ENCODE measurements at regions not wholly inside any gene's neighbourhood (a gene's known extent, or its start where the extent isn't known, plus 50 kb on each side); places are given as distances from the start of the nearest gene placed in this dataset.

- no peak for DNase-seq (ENCODE audit: low read depth)
These were observed 120.6 kb downstream of the MAB21L3 start for GRCh38 chr1:116231752-116232151.

DNA sequence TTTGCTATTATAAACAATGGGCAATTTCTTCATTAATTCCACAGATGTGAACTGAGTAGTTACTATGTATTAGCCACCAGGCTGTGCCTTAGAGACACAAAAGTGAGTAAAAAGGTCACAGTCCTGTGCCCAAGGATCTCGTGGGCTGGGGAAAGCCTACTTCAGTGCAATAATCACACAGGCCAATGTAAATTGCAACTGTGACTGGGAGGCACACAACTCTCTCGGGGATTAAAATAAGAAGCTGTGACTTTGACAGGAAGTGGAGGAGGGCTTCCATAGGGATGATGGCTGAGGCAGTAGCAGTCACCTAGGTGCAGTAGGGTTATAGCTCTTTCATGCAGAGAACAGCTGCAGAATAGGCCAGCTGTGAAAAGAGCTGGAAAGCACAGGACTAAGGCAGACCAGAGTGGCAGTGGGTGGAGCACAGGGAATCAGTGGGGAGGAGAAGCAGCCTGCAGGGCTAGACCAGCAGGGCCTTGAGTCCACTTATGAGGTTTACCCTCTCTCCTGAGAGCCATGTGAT, 121.9 kb downstream of the MAB21L3 start:
- no peak for DNase-seq (ENCODE audit: low read depth)

- DNase-seq (ENCODE audit: low read depth) = no peak
These were observed 123.2 kb downstream of the MAB21L3 start for GRCh38 chr1:116234429-116234828.

GRCh38 chr1:116239916-116240315, 128.7 kb downstream of the MAB21L3 start:
- DNase-seq (ENCODE audit: low read depth) = no peak

- no peak for DNase-seq (ENCODE audit: low read depth)
These were observed 130.3 kb upstream of the ATP1A1 start for GRCh38 chr1:116242741-116243140.

DNA sequence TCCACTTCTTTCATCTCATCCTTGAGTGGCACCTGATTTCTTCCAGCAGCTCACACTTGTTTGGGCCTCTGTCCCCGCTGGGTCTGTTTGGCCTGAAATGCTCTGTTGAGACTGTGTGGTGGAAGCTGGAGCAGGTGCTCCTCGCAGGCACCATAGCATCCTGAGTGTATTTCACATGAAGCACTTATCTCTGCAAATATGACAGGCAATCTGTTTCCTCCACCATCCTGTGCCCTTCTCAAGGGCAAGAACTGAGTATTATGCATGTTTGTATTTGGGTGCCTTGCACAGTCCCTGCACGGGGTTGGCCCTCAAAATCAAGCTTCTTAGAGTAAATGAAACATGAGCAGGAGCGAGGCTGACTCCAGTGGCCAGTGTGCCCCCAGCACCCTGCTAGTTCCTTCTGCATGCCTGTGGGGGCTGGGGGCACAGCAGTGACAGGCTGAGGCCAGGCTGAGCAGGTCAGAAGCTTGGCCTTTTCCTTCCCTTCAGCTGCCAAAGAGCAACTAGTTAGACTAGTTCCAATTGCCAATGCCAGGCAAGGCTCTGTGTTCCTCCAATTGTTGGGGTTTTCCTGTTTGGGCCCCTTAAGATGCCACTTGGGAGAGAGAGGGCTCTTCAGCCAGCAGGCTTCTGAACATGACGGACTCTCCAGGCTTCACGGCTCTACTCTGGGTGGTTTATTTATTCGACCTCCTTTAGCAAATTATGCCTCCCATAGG, 129.6 kb upstream of the ATP1A1 start:
- DNase-seq (ENCODE audit: low read depth) = no peak

DNA sequence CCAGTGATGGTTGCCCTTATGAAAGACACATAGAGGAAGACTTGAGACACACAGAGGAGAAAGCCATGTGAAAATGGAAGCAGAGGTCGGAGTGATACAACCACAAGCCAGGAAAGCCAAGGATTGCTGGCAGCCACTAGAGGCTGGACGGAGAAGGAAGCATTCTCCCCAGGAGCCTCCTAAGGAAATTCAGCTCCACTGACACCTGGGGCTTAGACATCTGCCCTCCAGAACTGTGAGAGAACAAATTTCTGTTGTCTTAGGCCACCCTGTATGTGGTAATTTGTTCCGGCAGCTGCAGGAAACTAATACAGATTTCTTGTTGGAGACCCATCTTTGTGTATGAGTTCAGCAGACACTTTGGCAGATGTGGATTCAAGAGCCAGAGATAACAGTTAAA, 126.9 kb upstream of the ATP1A1 start:
- no peak for DNase-seq (ENCODE audit: low read depth)

DNA sequence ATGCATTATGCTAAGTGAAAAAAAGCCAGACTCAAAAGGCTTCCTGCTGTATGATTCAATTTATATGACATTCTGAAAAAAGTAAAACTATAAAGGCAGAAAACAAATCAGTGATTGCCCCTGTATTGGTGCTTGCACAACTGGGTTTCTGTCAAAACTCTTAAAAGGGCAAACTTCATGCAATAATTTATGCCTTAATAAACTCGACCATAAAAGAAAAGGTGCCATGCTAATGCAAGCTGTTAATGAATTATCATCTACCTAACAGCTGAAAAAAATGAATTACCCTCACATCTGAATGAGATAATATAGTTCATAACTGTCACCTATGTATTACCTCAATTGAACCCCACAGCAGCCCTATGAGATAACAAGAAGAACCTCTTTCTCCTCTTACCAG, 120.8 kb upstream of the ATP1A1 start:
- DNase-seq (ENCODE audit: low read depth) = no peak

DNA sequence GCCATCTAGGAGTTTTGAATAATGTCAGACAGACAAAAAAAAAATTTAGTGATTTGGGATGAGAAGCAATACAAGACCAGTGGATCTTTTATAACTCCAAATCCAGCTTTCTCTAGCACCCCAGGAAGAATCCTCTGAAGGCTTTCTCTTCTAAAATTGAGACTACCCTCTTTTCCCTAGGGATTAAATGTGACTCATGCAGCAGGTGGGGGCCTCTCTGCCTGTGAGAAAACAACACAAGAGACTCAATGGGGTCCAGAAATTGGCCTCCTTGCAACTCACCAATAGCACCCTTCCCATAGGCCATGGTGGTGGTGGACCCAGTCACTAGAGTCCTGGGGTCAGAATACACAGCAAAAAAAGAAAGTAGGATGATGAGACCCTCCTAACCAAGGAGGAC, 120.3 kb upstream of the ATP1A1 start:
- no peak for DNase-seq (ENCODE audit: low read depth)

DNA sequence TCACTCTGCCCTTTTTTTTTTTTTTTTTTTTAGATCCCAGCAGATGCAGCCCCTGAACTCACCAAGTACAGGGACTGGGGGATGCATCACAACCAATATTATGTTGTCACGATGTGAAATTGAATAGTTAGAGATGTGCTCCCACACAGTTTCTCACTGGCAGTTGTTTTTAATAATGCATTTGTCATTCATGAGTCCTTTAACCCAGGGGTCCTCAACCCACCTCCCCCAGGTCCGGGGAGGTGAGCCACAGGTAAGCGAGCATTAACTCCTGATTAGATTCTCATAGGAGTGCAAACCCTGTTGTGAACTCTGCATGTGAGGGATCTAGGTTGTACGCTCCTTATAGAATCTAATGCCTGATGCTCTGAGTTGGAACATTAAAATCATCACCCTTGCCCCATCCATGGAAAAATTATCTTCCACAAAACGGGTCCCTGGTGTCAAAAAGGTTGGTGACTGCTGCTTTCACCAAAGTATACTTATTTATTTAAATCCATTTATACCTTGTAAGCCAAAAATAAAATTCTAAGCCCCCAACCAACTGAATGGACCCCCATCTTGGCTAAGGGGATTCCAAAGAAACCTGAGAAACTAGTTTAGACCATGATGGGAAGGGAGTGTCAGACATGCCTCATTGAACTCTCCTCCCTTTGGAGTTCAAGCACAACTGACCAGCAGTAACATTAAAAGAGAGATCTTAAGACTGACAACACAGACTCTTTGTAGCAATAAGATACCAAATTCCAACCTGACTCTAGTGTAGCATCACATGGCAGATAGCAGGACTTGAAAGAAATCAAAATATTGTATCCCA, 119.3 kb upstream of the ATP1A1 start:
- no peak for DNase-seq (ENCODE audit: low read depth)

- DNase-seq (ENCODE audit: low read depth) = no peak
These were observed 118.3 kb upstream of the ATP1A1 start for GRCh38 chr1:116254776-116255175.

- no peak for DNase-seq (ENCODE audit: low read depth)
These were observed 117.4 kb upstream of the ATP1A1 start for GRCh38 chr1:116255486-116256285.

- DNase-seq (ENCODE audit: low read depth) = no peak
These were observed 116.8 kb upstream of the ATP1A1 start for GRCh38 chr1:116256286-116256649.

- DNase-seq (ENCODE audit: low read depth) = no peak
These were observed 116.2 kb upstream of the ATP1A1 start for GRCh38 chr1:116256875-116257274.

GRCh38 chr1:116257341-116257767, 115.7 kb upstream of the ATP1A1 start:
- no peak for DNase-seq (ENCODE audit: low read depth)

DNA sequence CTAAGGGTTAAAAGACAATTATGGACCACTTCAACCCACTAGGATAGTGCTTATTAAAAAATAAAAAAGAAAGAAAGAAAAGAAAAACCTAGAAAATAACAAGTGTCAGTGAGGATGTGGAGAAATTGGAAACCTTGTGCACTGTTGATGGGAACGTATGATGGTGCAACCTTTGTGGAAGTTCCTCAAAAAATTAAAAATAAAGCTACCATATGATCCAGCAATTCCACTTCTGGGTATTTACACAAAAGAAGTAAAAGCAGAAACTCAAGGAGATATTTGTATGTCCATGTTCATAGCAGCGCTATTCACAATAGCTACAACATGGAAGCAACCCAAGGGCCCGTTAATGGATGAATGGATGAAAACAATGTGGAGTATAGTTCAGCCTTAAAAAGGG, 115.2 kb upstream of the ATP1A1 start:
- DNase-seq (ENCODE audit: low read depth) = no peak

DNA sequence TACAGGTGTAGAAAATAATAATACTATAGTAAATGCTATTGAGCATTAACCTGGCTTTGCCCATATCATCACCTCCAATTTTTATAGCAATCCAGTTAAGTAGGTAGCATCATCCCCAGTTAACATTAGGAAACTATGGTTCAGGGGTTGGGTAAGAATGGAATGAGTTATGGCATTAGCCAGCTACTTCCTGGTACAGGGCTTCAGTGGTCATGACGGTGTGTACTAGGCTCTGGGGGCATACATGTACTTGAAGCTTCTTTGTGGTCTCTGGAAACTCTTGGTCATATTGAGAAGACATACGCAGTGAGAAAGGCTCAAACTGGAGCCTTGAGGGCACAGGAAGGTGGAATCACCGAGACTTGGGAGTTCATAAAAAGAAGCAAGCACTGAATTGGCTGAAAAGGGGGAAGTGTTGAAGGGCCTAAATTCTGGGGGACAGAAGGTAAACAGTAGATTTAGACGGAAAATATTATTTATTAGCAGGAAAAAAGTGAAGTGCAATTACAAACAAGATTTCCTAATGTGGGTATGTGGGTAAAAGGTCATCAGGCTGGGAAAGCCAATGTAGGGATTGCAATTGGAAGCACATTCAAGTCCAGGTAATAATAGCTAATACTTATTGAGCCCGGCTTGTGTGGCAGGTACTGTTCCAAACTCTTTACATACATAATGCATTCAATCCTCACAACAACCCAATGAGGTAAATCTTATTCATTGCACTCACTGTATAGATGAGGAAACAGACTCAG, 114.2 kb upstream of the ATP1A1 start:
- no peak for DNase-seq (ENCODE audit: low read depth)

DNA sequence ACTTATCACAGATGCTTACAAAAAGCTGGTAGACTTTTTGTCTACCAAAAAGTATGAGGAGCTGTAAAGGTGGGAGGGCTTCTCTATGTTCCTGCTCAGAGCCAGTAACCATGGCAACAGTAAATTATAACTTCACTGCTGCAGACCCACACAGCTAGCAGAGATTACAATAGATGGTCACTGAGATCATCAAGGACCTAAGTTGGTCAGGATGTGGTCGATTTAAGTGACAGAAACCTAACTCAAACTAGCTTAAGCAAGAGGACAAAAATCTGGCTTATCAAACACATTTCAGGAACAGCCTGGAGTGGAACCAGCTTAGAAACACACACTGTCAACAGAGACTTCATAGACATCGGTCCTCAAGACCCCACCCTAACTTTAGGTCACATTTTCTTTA, 113.4 kb upstream of the ATP1A1 start:
- peak; percentile 41 for DNase-seq (ENCODE audit: low read depth)

DNA sequence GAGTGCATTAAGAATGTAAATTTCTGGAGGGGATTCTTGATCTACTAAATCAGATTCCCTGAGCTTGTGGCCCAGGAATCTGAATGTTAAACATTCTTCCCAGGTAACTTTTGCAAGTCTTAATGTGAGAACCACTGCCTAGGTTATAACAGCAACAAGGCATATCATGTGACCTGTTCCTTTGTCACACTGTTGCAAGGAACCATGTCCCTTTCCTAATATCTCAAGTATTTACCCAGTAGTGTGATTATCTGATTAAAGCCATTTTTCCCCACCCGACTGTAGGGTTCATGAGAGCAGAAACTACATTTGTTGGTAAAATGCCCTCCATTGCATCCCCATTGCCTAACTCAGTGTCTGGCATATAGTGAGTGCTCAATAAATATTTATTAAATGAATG, 112.9 kb upstream of the ATP1A1 start:
- no peak for DNase-seq (ENCODE audit: low read depth)

DNA sequence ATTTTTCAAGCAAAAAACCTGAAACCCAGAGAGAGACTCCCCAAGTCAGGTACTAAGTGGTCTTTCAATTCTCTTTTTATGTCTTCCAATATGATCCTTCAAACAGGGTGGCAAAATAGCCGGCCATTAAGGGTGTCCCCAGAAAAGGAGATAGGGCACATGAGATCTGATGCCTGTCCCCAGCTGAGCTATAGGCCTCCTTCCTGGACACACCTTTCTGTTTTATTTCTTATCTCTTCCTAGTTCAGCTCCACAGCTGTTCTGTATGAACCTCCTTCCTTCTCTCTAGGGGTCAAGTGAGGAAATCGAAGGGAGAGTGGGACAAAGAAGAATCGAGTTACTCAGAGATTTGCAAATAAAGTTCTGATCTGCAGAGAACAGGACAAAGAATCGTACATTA, 112.4 kb upstream of the ATP1A1 start:
- no peak for DNase-seq (ENCODE audit: low read depth)

DNA sequence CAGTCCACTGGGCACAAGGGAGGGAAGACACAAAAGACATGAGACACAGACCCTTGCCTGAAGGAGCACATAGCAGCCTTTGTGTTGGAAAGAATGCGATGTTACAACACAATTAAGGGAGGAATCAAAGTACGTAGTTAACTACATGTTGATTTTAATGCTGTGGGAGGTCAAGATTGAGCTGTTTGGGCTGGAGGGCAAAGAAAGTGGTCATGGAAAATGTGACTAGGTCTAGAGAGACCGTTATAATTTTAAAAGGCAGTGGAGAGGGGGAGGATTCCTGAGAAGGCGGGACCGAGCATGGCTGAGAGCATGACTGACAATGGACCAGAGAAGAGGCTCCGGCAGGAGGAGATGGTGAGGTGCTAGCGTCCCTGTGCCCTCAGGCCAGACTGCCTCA, 111.8 kb upstream of the ATP1A1 start:
- no peak for DNase-seq (ENCODE audit: low read depth)

All from HT1080 (cell line).